ENCODE measurements at regions not wholly inside any gene's neighbourhood (a gene's known extent, or its start where the extent isn't known, plus 50 kb on each side); places are given as distances from the start of the nearest gene placed in this dataset.

DNA sequence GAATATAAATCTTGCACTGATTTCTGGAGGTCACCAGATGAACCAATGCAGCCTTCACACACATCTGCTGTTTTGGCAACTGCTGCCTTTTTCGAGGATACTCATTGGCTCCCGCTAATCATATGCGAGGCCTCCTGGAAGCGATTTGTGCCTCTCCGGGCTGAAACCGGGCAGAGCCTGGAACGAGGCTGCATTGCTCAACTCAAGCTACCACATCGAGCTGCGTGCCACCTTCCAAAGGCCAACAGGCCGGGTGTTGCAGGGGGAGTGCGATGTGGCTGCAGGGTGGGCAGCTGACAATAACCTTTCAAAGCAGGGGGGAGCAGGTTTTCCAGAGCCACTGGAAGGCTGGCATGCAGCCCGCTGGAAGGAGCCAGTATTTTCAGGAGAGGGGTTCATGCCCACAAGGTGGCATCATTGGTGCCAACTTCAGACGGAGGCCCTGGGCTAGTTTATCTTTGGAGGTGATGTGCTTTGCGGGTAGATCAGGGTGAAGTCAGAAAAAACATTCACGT is 122.6 kb upstream of the IFNGR1 start:
- WGBS, 2 donors = 15 to 28% methylated on average over 14 to 15 of the region's 15 CpGs
- H3K4me3 ChIP-seq (ENCODE audit: low read depth, poor library complexity, severe bottlenecking) = no peak overlapping the region
- intact Hi-C loops (cut with DNase I; ENCODE audit: low total_unique reads) = no loop called here
- peak in 1 of 2 donors; percentile 16 for DNase-seq (ENCODE audit: low spot score in 2 of 2)
- TF ChIP-seq POLR2A (IDR thresholded peaks at IDR 0.05) = no peak
- TF ChIP-seq, protein P1, sequence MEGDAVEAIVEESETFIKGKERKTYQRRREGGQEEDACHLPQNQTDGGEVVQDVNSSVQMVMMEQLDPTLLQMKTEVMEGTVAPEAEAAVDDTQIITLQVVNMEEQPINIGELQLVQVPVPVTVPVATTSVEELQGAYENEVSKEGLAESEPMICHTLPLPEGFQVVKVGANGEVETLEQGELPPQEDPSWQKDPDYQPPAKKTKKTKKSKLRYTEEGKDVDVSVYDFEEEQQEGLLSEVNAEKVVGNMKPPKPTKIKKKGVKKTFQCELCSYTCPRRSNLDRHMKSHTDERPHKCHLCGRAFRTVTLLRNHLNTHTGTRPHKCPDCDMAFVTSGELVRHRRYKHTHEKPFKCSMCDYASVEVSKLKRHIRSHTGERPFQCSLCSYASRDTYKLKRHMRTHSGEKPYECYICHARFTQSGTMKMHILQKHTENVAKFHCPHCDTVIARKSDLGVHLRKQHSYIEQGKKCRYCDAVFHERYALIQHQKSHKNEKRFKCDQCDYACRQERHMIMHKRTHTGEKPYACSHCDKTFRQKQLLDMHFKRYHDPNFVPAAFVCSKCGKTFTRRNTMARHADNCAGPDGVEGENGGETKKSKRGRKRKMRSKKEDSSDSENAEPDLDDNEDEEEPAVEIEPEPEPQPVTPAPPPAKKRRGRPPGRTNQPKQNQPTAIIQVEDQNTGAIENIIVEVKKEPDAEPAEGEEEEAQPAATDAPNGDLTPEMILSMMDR (IDR thresholded peaks at IDR 0.05) = no peak

DNA sequence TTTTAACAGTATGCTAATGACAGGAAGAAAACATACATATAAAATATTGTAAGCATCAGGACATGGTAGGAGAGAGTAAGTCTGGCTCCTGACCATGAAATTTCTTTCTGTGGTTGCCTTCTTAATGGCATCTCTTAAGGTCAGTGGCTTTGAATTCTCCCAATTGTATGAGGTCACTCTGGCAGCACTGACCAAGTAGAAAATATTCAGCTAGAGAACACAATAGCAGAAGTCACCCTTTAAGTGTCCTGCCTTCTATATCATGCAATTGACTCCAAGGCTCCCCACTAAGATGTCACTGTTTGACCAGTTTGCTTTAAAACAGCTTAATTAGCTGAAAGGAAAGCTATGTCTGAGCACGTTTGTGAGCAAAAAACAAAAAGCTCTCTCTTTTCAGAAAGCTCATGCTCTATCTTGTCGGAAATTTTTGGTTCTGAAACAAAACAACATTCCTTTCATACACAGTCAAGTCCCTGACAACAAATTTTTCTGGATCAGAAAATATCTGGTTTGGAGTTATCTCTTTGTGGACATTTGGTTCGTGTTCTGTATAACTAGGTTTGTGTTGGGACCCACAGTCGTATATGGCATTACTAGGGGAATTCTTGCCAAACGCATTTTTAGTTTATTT is 120.9 kb upstream of the IFNGR1 start:
- no peak overlapping the region for H3K4me3 ChIP-seq (ENCODE audit: low read depth, poor library complexity, severe bottlenecking)
- DNase-seq (ENCODE audit: low spot score in 2 of 2) = no peak
- intact Hi-C loops (cut with DNase I; ENCODE audit: low total_unique reads) = no loop called here
- no peak for TF ChIP-seq POLR2A (IDR thresholded peaks at IDR 0.05)
- TF ChIP-seq, protein P1 (IDR thresholded peaks at IDR 0.05) = no peak
- 21 to 24% methylated on average over 5 of the region's 5 CpGs for WGBS, 2 donors

DNA sequence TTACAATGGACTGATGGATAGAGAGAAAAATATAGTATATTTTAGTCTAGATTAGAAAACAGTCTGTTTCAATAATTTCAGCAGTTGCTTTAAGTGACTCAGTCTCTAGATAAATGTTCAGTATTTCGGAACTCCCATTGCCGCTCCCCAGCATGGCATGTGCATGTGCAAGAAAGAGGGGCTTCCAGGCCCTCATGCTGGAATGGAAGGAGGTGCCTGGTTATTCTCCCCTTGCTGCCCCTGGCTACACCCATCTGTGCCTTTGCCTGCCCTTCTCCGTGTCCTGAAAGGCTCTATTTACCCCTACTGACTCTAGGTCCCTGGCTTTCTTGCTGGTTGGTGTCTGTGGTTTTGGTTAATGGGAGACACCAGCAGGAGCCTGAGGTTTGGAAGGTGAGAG is 115.7 kb upstream of the IFNGR1 start:
- DNase-seq (ENCODE audit: low spot score in 2 of 2) = no peak
- no peak overlapping the region for H3K4me3 ChIP-seq (ENCODE audit: low read depth, poor library complexity, severe bottlenecking)
- TF ChIP-seq POLR2A (IDR thresholded peaks at IDR 0.05) = no peak
- TF ChIP-seq, protein P1 (IDR thresholded peaks at IDR 0.05) = no peak
- intact Hi-C loops (cut with DNase I; ENCODE audit: low total_unique reads) = no loop called here
- WGBS, 2 donors = 92 to 95% methylated on average over 3 of the region's 3 CpGs

DNA sequence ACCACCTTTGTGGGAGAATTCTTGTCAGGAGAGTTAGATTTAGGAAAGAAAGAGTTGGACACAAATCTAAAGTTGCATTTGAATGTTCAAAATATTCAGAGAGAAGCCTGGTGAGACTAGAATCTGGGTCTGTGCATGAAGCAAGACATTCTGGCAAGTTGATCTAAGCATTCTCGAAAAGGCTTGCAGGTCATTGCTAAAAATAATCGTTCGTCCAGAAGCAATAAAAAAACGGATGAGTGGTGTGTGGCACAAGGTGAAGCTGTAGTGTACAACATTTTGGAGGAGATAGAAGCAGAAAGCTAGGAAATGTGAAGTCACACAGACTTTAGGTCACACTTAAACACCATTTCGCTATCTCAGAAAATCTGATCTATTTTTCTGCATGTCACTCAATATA is 114.9 kb upstream of the IFNGR1 start:
- no peak for DNase-seq (ENCODE audit: low spot score in 2 of 2)
- no peak overlapping the region for H3K4me3 ChIP-seq (ENCODE audit: low read depth, poor library complexity, severe bottlenecking)
- TF ChIP-seq, protein P1 (IDR thresholded peaks at IDR 0.05) = no peak
- no peak for TF ChIP-seq POLR2A (IDR thresholded peaks at IDR 0.05)
- 69% methylated on average over 5 of the region's 5 CpGs for WGBS, 2 donors
- intact Hi-C loops (cut with DNase I; ENCODE audit: low total_unique reads) = no loop called here

DNA sequence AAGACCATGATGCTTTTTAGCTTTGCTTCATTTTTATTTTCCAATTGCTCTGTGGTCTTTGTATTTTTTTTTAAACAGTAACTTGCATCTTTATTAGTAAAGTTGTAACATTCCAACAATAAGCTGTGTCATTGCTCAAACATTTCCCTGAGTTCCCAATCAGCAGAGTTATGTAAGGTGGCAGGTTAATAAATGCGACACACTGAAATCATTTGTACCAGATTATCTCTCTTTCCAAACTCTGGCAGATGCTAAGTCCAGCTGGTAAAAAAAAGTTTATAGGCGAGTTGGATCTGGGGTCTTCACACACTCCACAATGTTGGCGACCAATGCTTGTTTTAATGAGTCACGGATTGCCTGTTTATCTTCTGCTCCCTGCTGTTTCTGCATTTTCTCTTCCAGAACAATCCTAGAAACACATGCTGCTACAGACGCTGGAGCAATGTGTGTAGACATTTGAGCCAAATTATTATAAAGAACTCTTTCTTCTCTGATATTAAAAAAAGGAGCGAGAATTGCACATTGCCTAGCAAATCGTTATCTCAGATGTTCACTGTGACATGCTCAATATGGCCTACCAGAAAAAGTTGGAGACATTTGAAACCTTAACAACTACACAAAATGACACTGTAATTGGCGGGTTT is 113.6 kb upstream of the IFNGR1 start:
- intact Hi-C loops (cut with DNase I; ENCODE audit: low total_unique reads) = no loop called here
- H3K4me3 ChIP-seq (ENCODE audit: low read depth, poor library complexity, severe bottlenecking) = no peak overlapping the region
- TF ChIP-seq, protein P1 (IDR thresholded peaks at IDR 0.05) = no peak
- no peak for TF ChIP-seq POLR2A (IDR thresholded peaks at IDR 0.05)
- 53 to 63% methylated on average over 8 of the region's 8 CpGs for WGBS, 2 donors
- no peak for DNase-seq (ENCODE audit: low spot score in 2 of 2)

Data from lower leg skin (tissue), 4 donors.